ENCODE measurements at regions not wholly inside any gene's neighbourhood (a gene's known extent, or its start where the extent isn't known, plus 50 kb on each side); places are given as distances from the start of the nearest gene placed in this dataset.

DNA sequence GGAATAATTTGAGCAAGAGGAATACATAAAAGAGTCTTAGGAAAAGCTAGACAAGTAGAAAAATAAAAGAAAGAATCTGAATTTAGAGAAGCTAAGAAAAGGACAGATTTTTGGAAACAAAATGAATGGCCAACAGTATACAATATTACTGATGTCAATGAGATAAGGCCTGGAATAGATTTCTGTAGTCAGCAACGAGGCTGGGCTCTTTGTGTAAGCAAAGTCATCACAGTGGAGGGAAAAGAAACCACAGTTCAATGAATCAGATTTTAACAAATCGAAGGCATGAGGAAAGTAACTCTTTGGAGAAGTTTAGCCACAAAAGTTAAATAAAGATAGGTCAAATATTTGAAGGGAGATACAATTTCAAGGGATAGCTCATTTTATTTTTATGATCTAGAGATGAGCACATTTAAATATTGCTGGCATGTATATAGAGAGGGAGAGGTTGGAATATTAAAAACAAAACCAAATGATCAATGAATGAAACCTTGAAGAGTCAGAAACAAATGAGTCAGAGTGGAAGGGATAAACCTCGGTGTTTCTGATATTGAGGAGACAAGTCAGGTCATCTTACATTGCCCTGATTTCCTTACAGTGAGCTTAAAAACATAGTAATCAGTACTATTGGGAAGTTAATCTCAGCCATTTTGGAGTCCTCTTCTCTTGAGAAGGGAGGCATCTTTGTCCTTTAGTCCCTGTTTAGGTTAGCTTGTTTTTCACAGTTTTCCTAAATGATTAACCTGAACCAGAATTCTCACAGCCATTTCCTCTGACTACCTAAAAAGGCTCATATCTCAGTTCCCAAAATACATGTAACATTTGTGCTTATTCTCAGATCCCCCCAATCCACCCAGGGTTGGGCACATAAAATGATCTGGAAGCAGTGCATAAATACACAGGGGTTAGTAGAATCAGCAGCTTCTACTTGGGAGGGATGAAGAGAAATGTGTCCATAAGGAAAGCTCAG is 620.0 kb upstream of the B3GALT2 start:
- no peak for DNase-seq

DNA sequence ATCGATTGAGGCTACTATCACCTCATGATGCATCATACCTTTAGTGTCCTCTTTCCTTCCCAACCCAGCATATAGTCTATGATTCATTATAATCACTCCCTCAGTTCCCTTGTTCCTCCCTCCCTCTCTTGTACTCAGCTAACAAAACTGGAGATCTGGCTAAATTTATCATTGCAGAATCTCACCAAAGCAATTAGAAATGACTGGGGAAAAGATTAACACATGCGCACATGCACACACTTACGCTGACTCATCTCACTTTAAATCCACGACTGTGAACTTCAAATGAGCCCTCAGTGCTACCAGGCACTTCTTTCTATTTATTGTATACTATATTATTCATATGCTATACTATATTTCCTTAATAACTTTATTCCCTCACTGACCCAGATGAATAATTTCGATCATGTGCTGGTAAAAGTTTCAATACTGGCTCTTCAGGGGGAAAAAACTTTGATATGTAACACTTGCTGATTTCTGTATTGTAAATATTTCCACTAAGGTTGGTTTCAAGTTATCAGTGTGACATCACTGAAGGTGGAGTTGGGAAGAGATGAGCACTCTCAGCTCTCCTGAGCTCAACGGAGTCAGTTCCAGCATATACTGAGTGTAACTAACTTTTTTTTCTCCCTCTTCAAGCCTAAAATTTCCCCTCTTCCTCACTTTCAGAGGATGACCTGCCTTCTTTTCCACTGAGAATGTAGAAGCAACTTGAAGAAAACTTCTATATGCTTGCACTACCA is 613.7 kb upstream of the B3GALT2 start:
- peak; percentile 0 for DNase-seq

DNA sequence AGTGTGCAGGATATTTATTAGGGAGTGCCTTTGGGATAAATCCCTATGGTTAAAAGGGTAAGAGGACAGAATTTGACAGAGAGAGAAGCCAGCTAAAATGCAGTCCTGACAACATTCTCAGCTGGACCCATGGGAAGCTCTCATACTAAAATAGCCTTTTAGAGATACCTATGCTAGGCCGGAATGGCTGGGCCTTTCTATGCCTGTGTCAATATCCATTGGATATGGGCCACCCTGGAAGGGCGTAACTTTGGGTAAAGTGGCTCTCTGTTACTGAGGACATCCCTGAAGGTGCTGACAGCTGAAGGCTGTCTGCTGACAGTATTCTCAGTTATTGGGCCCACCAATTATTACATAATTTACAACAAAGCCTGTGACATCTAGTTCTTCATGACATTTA is 613.0 kb upstream of the B3GALT2 start:
- DNase-seq: no peak

DNA sequence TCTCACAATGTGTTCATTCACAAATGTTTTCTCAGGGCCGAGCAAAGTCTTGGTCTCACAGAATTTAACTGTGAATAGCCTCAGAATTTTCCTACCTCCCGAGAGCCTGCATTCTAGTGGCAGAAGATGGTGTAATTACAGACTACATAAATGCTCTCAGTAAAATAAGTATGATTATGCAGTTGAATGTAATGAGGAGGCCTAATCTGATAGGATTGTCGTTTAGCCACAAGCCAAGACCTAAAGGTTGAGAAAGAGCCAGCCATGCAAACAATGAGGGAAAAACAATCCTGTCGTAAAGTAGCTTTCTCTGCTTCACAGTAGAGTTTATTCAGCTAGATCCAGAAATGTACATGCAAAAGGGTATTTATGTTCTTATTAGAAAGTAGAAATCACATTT is 607.8 kb upstream of the B3GALT2 start:
- no peak for DNase-seq

DNA sequence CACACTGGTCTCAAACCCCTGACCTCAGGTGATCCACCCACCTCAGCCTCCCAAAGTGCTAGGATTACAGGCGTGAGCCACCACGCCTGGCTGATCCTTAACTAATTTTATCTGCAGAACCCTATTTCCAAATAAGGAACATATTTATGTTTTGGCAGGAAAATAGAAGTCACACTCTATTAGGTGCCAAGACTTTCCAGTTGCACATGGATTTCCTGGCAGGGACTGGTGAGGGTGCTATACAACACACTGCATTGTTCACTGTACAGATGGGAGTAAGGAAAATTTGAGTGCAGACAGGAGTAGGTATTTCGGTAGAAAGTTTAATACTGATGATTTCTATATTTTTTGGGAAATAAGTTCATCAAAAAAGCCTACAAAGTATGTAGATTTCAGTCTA is 605.3 kb upstream of the B3GALT2 start:
- DNase-seq: no peak

- no peak for DNase-seq
These were observed 600.6 kb upstream of the B3GALT2 start for GRCh38 chr1:193787061-193787460.

GRCh38 chr1:193785850-193786420 is 599.5 kb upstream of the B3GALT2 start:
- no peak for DNase-seq

- DNase-seq: no peak
These were observed 588.3 kb upstream of the B3GALT2 start for GRCh38 chr1:193774536-193775323.

GRCh38 chr1:193771596-193771995 is 585.2 kb upstream of the B3GALT2 start:
- DNase-seq: no peak

- DNase-seq: no peak
These were observed 583.2 kb upstream of the B3GALT2 start for GRCh38 chr1:193769651-193770050.

- DNase-seq: no peak
These were observed 581.5 kb upstream of the B3GALT2 start for GRCh38 chr1:193767886-193768285.

DNA sequence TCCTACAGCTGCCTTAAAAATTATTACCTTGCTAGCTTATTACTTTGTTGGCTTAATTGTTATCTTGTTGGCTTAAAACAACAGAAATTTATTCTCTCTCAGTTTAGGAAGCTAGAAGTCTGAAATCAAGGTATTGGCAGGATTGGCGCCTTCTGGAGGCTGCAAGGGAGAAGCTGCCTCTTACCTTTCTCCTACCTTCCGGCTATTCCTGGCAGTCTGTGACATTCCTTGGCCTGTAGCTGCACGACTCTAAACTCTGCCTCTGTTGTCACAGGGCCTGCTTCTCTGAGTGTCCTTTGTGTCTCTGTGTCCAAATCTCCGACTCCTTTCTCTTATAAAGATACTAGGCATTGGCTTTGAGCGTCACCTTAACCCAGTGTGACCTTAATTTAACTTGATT is 579.9 kb upstream of the B3GALT2 start:
- no peak for DNase-seq

- DNase-seq: no peak
These were observed 576.9 kb upstream of the B3GALT2 start for GRCh38 chr1:193763266-193763665.

DNA sequence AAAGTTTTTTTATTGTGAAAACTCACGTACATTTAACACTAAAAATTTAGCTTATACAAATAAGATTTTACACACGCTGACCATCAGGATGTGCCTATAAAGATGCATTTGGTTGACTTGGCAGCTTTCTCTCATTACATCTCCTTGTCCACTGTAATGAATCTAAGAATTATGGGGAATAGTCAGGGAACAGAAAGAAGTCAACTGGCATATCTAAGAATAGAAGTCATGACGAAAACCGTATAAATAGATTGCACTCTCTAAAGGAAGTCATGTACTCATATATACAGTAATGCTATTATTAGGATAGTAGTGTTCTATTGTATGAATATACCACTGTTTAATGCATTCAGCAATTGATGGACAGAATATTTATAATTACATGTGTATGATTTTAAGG is 575.8 kb upstream of the B3GALT2 start:
- no peak for DNase-seq

DNA sequence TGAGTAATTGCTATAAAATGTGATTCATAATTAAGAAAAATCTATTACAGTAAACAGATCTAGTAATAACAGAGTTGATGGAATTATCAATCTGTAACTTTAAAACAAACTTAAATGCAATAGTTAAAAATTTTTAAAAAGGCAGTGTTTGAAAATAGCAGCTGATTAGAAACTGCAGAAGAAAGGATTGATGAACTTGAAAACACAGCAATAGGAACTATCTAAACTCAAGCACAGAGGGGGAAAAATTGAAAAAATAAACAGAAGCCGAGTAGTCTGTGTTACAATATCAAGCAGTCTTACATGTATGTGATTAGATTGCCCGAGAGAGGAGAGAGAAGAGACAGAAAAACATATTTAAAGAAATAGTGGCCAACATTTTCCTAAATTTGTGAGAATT is 569.0 kb upstream of the B3GALT2 start:
- DNase-seq: no peak

DNA sequence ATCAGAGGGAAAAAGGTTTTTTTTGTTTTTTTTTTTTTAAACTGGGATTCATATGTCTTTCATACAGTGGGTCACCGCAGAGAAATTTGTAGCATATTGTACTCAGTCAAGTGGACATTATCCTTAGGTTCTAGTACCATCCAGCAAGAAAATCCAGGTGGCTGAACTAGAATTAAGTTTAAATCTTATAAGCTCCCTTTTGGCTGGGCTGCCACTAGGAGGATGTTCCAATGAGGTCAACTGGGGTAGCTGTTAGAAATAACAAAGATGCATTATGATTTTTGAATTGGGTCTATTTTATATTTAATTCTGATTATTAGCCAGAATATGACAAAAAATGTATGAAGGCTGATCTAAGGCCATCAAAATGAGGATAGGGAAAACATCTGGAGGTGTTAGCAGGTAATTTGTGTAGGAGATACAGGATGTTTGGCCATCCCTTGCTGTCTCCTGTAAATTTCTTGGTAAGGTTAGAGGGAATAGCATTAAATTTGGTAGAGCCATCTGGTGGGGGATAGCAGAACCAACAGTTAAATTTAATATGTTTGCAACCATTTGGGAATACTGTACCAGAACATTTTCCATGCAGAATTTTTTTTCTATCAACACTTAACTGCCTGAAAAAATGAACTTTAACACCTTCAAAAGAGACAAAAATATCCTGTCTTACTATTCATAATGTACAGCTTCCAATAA is 568.5 kb upstream of the B3GALT2 start:
- no peak for DNase-seq

DNA sequence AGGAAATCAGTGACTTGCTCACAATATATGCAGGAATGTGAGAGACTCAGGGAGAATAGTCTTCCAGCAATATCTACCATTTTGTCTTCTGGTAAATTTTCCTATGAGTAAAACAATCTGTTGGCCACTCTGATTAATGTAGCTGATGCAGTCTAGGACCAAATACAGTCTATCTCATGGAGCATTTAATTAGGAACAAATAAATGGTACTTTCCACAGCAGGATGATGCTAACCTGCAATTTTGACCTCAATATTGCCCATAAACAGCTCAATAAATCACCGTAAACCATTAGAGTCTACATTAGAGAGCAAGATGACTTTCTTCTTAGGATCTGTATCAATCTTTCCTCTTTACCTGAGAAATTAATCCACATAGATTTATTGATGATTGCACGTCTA is 567.7 kb upstream of the B3GALT2 start:
- DNase-seq: no peak

- DNase-seq: no peak
These were observed 566.8 kb upstream of the B3GALT2 start for GRCh38 chr1:193753038-193753756.

DNA sequence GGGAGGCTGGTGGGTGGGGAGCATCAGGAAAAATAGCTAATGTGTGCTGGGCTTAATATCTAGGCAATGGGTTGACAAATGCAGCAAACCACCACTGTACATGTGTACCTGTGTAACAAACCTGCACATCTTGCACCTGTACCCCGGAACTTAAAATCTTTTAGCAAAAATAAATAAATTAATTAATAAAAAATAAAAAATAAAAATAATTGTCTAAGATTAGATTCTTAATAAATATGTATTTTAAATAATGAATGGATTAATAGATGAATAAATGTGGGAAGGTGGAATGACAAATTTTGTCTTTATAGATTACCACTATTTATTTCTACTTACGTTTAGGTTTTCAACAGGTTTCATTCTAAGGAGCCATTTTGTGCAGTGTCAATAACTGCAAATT is 563.5 kb upstream of the B3GALT2 start:
- DNase-seq: no peak

GRCh38 chr1:193747579-193747978 is 561.2 kb upstream of the B3GALT2 start:
- no peak for DNase-seq

GRCh38 chr1:193741228-193741627 is 554.8 kb upstream of the B3GALT2 start:
- DNase-seq: no peak

- DNase-seq: no peak
These were observed 554.3 kb upstream of the B3GALT2 start for GRCh38 chr1:193740762-193741161.
